ENCODE measurements at regions not wholly inside any gene's neighbourhood (a gene's known extent, or its start where the extent isn't known, plus 50 kb on each side); places are given as distances from the start of the nearest gene placed in this dataset.

DNA sequence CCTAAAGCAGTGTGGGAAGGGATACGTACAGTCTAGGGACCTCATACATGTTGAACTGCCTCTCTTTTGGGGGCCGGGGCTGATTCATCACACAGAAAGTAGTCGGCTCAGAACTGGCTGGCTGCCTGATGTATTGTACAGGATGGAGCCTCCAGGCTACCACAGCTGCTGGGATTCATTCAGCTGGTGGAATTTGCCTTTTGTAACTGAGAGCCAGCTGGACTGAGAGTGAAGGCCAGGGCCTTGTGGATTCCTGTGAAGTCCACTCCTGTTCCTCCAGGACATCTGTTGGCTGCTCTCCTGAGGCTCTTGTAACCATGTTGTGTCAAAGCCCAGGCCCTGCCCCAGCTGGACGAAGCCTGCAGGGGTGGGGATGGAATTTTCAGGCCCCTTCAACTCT lies 116.3 kb upstream of the PRICKLE1 start:
- TF ChIP-seq, protein P1, sequence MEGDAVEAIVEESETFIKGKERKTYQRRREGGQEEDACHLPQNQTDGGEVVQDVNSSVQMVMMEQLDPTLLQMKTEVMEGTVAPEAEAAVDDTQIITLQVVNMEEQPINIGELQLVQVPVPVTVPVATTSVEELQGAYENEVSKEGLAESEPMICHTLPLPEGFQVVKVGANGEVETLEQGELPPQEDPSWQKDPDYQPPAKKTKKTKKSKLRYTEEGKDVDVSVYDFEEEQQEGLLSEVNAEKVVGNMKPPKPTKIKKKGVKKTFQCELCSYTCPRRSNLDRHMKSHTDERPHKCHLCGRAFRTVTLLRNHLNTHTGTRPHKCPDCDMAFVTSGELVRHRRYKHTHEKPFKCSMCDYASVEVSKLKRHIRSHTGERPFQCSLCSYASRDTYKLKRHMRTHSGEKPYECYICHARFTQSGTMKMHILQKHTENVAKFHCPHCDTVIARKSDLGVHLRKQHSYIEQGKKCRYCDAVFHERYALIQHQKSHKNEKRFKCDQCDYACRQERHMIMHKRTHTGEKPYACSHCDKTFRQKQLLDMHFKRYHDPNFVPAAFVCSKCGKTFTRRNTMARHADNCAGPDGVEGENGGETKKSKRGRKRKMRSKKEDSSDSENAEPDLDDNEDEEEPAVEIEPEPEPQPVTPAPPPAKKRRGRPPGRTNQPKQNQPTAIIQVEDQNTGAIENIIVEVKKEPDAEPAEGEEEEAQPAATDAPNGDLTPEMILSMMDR (conservative IDR thresholded peaks at IDR 0.05; ENCODE audit: low read depth, low read length) = no peak
- DNase-seq (ENCODE audit: low read depth) = no peak

DNA sequence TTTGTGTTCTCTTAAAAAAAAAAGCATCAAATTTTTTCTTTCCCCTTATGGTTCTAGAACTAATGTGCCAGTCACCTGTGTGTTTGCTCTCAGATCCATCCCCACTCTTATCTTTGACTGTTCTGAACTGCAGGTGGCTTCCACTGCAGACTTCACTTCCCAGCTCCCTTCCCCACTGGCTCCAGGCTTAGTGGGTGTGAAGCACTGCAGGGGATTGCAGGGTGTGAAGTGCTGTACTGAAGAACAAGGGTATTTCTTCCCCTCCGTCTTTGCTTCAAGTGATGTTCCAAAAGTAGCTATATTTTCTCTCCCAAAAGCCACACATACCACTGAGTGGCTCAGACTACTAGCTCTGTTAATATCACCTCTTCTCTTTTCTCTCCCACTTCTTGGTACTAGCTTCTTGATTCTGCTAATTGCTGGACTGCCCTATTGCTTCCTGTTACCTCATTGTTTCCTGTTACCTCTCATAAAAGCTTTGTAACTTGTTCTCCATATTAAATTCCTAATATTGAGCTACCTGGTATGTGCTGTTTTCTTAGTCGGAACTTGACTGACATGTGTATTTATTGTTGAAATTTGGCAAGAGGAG lies 115.4 kb upstream of the PRICKLE1 start:
- no peak overlapping the region for H3K4me3 ChIP-seq (ENCODE audit: low read length)
- TF ChIP-seq, protein P1 (conservative IDR thresholded peaks at IDR 0.05; ENCODE audit: low read depth, low read length) = no peak
- DNase-seq (ENCODE audit: low read depth) = no peak

More for the DNA sequence above, 116.3 kb upstream of the PRICKLE1 start:
- no peak overlapping the region for H3K4me3 ChIP-seq (ENCODE audit: low read length)

DNA sequence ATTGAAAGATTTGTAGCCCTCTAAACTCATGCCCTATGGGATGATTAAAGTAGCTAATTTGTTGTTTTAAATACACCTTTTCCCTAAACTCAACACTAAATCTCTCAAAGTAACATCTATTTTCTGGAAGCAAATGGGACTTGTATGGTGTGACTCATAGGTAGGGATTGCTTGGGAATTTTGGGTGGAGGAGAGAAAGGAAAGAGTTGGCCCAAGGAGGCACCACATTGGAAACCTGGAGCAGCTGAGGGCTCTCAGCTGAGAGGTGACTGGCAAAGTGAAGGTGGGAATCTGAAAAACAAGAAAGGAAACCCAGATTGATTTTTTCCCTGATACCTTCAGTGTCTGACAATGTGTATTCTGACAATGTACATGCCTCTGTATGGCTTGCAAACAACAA lies 114.8 kb upstream of the PRICKLE1 start:
- TF ChIP-seq, protein P1 (conservative IDR thresholded peaks at IDR 0.05; ENCODE audit: low read depth, low read length) = no peak
- H3K4me3 ChIP-seq (ENCODE audit: low read length) = no peak overlapping the region
- no peak for DNase-seq (ENCODE audit: low read depth)

GRCh38 chr12:42701084-42701483 lies 111.5 kb upstream of the PRICKLE1 start:
- DNase-seq (ENCODE audit: low read depth) = no peak
- H3K4me3 ChIP-seq (ENCODE audit: low read length) = no peak overlapping the region
- TF ChIP-seq, protein P1 (conservative IDR thresholded peaks at IDR 0.05; ENCODE audit: low read depth, low read length) = no peak

DNA sequence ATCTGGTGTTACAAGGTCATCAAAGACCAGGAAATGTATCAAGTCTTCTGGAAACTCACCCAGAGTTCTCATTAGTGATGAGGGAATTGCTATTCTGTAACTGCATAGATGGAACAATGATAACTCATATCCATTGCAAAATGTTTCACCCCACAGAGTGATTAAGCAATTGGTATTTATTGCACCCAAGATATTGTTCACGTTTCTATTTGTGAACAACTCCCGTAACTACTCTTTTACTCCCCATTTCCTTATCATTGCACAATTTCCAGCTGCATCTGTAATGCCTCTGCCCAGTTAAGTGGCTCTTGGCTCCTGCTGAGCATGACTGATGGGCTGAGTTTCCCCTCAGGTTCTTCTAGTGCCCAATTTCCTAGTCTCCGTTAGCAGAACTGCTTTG lies 108.7 kb upstream of the PRICKLE1 start:
- DNase-seq (ENCODE audit: low read depth) = no peak
- TF ChIP-seq, protein P1 (conservative IDR thresholded peaks at IDR 0.05; ENCODE audit: low read depth, low read length) = no peak
- no peak overlapping the region for H3K4me3 ChIP-seq (ENCODE audit: low read length)

- DNase-seq (ENCODE audit: low read depth) = no peak
- TF ChIP-seq, protein P1 (conservative IDR thresholded peaks at IDR 0.05; ENCODE audit: low read depth, low read length) = no peak
- no peak overlapping the region for H3K4me3 ChIP-seq (ENCODE audit: low read length)
Measured at GRCh38 chr12:42696406-42697149, 107.0 kb upstream of the PRICKLE1 start.

DNA sequence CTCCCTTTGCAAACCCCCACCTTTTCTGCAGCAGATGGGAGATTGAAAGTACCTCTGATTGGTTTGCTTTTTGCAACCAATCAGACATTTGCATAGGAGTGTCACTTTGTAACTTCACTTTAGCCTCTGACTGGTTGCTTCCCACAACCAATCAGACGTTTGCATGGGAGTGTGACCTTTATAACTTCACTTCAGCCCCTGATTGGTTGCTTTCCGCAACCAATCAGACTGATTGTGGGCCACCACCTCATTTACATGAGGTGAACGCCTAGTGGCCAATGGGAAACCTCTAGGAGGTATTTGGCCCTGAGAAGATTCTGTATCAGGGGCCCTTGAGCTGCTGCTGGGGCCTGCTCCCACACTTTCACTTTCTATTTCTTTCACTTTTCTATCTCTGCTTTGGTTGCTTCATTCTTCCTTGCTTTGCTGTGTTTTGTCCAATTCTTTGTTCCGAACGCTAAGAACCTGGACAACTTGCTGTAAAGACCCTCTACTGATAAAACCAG lies 106.0 kb upstream of the PRICKLE1 start:
- no peak for DNase-seq (ENCODE audit: low read depth)
- TF ChIP-seq, protein P1 (conservative IDR thresholded peaks at IDR 0.05; ENCODE audit: low read depth, low read length) = no peak

More for the DNA sequence above, 106.0 kb upstream of the PRICKLE1 start:
- no peak overlapping the region for H3K4me3 ChIP-seq (ENCODE audit: low read length)

Measured in retinal pigment epithelial cell (primary cell).